NB4 (cell line): ENCODE measurements at regions not wholly inside any gene's neighbourhood (a gene's known extent, or its start where the extent isn't known, plus 50 kb on each side); places are given as distances from the start of the nearest gene placed in this dataset.

Experiments used
- DNase-seq: peaks from one replicate; pipeline ENCODE4 v3.0.0; 2010; ENCODE audit warnings: low read depth
- H3K4me3 ChIP-seq: one replicate; pipeline ENCODE4 v1.5.1; 2011; ENCODE audit warnings: mild to moderate bottlenecking, low read depth, low read length, moderate library complexity
- MYC ChIP-seq: IDR thresholded peaks from 2 replicates; pipeline ENCODE4 v1.6.1; 2011; ENCODE audit warnings: low read depth, low read length
- POLR2A ChIP-seq: IDR thresholded peaks from 2 replicates; pipeline ENCODE4 v1.6.1; 2011; ENCODE audit warnings: mild to moderate bottlenecking; ENCODE audit not compliant: insufficient read length; ENCODE audit errors: extremely low read depth
- TF ChIP-seq, protein P1 (sequence below): IDR thresholded peaks from one replicate; pipeline ENCODE4 v1.5.1; 2012; ENCODE audit warnings: low read depth, low read length
- TF ChIP-seq, protein P2 (sequence below): IDR thresholded peaks from 2 replicates; pipeline ENCODE4 v1.6.1; 2011; ENCODE audit warnings: low read depth, low read length

DNA sequence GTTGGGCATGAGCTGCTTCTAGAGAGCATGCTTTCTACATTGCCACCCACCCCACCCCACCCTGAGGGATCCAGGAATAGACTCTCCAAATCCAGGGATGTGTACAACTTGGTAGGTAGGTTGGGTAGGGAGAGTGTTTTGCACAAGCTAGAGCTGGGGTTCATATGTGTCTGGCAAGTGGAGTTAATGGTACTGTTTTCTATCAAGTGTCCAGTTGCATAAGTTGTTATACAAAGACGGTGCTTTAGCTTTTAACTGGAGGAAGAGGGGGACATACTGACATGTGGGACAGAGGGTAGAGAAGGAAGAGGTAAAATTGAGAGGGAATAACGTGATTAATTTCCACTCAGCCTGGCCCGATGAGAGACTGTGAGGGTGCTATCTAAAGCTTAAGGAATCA lies 51.0 kb upstream of the TNC start:
- H3K4me3 ChIP-seq: no peak overlapping the region
- DNase-seq: no peak
- TF ChIP-seq, protein P1, sequence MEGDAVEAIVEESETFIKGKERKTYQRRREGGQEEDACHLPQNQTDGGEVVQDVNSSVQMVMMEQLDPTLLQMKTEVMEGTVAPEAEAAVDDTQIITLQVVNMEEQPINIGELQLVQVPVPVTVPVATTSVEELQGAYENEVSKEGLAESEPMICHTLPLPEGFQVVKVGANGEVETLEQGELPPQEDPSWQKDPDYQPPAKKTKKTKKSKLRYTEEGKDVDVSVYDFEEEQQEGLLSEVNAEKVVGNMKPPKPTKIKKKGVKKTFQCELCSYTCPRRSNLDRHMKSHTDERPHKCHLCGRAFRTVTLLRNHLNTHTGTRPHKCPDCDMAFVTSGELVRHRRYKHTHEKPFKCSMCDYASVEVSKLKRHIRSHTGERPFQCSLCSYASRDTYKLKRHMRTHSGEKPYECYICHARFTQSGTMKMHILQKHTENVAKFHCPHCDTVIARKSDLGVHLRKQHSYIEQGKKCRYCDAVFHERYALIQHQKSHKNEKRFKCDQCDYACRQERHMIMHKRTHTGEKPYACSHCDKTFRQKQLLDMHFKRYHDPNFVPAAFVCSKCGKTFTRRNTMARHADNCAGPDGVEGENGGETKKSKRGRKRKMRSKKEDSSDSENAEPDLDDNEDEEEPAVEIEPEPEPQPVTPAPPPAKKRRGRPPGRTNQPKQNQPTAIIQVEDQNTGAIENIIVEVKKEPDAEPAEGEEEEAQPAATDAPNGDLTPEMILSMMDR: no peak
- TF ChIP-seq, protein P2, sequence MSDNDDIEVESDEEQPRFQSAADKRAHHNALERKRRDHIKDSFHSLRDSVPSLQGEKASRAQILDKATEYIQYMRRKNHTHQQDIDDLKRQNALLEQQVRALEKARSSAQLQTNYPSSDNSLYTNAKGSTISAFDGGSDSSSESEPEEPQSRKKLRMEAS: no peak
- TF ChIP-seq MYC (no peak), POLR2A (no peak)

DNA sequence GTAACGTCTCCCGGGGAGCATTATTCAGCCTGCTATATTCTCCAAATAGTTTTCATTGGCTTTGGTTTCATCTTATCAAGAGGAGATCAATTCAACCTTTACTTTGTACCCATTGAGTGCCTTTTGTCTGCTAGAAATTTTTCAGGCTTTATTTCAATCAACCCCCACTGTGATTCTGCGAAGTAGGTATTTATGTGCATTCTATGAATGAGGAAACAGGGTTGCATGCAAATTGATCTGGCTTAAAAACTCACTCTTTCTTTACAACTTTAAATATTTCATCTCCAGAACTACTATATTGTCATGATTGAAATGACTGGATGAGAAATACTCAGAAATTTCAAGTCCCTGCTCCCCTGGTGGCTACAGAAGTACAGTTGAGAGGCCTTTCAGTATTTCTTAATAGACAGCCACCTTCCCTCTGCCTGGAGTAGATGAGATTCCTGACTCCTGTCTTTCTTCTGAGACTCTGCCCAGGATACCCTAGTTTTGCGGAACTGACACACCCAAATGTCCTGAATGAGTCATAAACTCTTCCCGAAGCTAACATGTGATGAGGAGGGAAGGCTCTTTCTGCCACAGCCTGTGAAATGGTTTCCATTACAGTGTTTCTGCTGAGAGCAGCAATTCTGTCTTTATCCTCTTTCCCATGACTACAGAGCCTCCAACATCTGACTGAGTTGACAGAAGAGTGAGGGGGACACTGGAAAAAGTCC lies 52.6 kb upstream of the TNC start:
- TF ChIP-seq POLR2A: no peak
- TF ChIP-seq, protein P1: no peak
- TF ChIP-seq MYC: no peak
- TF ChIP-seq, protein P2: no peak
- H3K4me3 ChIP-seq: no peak overlapping the region
- DNase-seq: no peak

DNA sequence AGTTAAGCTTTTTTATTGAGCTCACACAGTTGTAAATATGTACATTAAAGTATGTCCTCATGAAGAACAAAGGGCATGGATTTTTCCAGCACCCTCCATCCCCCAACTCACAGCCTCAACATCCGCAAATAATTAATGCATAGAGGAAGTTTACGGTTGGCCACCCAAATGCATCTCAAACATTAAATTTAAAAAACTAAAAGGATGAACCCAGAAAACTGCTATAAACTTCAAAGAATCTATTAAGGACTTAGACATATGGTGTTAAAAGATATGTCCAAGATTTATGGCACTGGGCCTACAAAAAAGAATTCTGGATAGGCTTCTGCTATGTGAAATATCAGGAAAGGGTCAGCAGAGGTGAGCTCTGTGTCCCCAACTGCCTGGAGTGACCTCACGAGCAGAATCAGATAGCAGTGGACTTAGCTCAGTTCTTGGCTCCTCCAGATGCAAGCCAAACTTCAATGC lies 54.0 kb upstream of the TNC start:
- TF ChIP-seq MYC (no peak), POLR2A (no peak)
- TF ChIP-seq, protein P2: no peak
- TF ChIP-seq, protein P1: no peak
- DNase-seq: no peak

DNA sequence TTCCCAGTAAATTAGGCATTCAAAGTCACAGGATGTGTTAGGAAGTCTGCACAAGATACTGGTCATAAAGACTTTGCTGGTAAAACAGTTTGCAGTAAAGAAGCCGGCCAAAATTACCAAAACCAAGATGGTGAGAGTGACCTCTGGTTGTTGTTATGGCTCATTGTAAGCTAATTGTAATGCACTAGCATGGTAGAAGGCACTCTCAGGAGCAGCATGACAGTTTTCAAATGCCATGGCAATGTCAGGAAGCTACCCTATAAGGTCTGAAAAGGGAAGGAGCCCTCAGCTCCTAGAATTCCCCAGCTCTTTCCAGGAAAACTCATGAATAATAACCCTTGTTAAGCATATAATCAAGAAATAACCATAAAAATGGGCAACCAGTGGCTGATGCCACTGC lies 64.3 kb upstream of the TNC start:
- TF ChIP-seq POLR2A: no peak
- no peak for TF ChIP-seq MYC
- TF ChIP-seq, protein P1: no peak
- TF ChIP-seq, protein P2: no peak
- H3K4me3 ChIP-seq: no peak overlapping the region
- no peak for DNase-seq

More for the DNA sequence above, 54.0 kb upstream of the TNC start:
- H3K4me3 ChIP-seq: no peak overlapping the region

DNA sequence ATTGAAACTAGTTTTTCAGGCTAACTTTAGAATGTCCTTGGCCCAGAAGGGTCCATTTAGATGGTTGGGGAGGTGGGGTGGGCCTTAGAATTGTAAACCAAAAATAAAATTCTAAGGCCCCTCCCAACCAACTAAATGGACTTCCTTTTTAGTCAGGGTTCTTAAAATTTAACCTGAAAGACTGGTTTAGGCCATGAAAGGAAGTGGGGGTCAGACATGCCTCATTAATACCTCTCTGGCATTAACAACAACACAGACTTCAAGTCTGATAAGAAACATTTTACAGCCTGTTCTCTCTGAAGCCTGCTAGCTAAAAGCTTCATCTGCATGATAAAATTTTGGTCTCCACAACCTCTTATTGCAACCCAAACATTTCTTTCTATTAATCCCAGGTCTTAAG lies 65.5 kb upstream of the TNC start:
- no peak overlapping the region for H3K4me3 ChIP-seq
- TF ChIP-seq MYC: no peak
- no peak for TF ChIP-seq POLR2A
- TF ChIP-seq, protein P1: no peak
- TF ChIP-seq, protein P2: no peak
- DNase-seq: no peak
